ENCODE measurements at regions not wholly inside any gene's neighbourhood (a gene's known extent, or its start where the extent isn't known, plus 50 kb on each side); places are given as distances from the start of the nearest gene placed in this dataset.

DNA sequence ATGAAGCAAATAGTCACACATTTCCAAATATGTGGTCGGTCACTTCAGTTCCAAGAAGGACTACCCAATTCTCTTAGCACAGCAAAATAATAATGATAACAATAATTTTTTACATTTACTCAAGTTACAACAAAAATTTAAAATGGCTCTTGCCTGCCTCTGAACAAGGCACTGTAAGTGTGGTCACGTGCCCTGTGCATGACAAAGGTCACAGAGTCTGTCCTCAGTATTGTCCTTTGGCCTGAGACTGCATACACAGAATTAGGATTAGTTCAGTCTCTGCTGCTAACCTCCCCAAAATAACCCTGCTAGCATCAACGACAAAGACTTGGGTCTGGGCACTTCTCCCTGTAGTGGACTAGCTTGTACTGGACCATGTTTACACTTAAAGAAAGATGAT, 297.1 kb upstream of the DUSP10 start:
- TF ChIP-seq EZH2phosphoT487 (IDR thresholded peaks at IDR 0.05; ENCODE audit: borderline replicate concordance, low read length) (no peak), CTCF (IDR thresholded peaks at IDR 0.05; ENCODE audit: low read depth, low read length, poor library complexity, severe bottlenecking) (no peak)
- Histone ChIP-seq H3K27ac (ENCODE audit: low read depth, low read length) (no peak overlapping the region), H3K36me3 (ENCODE audit: control insufficient read depth, low read length) (no peaks in the 10 kb centered on the region), H3K27me3 (ENCODE audit: control insufficient read depth, low read length) (no peaks in the 10 kb centered on the region), H3K4me1 (ENCODE audit: control insufficient read depth, low read length) (no peaks in the 10 kb centered on the region), H3K79me2 (ENCODE audit: control insufficient read depth, low read length) (no peaks in the 10 kb centered on the region), H3K9me2 (replicated peaks; ENCODE audit: control insufficient read depth, low read length) (no peaks in the 10 kb centered on the region), H4K20me1 (ENCODE audit: control insufficient read depth, insufficient read depth, low read depth, low read length) (no peaks in the 10 kb centered on the region), H3K4me2 (ENCODE audit: low read length) (no peak overlapping the region), H3K4me3 (ENCODE audit: low read length) (no peak overlapping the region), H3K9me3 (ENCODE audit: control insufficient read depth, insufficient read depth, low read length) (no peaks in the 10 kb centered on the region), H3F3A (ENCODE audit: control insufficient read depth, insufficient read depth) (no peaks in the 10 kb centered on the region)

DNA sequence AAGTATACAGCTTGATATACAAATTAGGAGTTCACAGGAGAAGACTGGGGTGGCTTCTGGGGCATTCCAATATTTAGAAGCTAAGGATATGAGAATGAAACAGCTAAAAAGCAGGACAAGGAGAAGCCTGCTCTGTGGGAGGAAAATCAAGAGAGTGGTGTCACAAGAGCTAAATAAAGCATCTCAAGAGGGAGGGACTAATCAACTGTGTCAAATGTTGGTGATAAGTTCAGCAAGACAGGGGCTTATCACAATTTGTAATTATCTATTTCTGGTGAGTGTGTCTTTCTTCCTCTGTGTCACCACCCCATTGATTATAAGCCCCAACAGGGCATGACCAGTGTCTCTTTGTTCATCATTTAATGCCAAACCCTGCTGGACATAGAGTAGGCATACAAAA, 295.8 kb upstream of the DUSP10 start:
- no peak overlapping the region for H3K4me2 ChIP-seq (ENCODE audit: low read length)
- H3F3A ChIP-seq (ENCODE audit: control insufficient read depth, insufficient read depth) = no peaks in the 10 kb centered on the region
- H4K20me1 ChIP-seq (ENCODE audit: control insufficient read depth, insufficient read depth, low read depth, low read length) = no peaks in the 10 kb centered on the region
- H3K4me3 ChIP-seq (ENCODE audit: low read length) = no peak overlapping the region
- no peaks in the 10 kb centered on the region for H3K36me3 ChIP-seq (ENCODE audit: control insufficient read depth, low read length)
- H3K27me3 ChIP-seq (ENCODE audit: control insufficient read depth, low read length) = no peaks in the 10 kb centered on the region
- TF ChIP-seq EZH2phosphoT487 (IDR thresholded peaks at IDR 0.05; ENCODE audit: borderline replicate concordance, low read length) = no peak
- no peak for TF ChIP-seq CTCF (IDR thresholded peaks at IDR 0.05; ENCODE audit: low read depth, low read length, poor library complexity, severe bottlenecking)
- H3K4me1 ChIP-seq (ENCODE audit: control insufficient read depth, low read length) = no peaks in the 10 kb centered on the region
- no peaks in the 10 kb centered on the region for H3K9me3 ChIP-seq (ENCODE audit: control insufficient read depth, insufficient read depth, low read length)
- H3K27ac ChIP-seq (ENCODE audit: low read depth, low read length) = no peak overlapping the region
- no peaks in the 10 kb centered on the region for H3K9me2 ChIP-seq (replicated peaks; ENCODE audit: control insufficient read depth, low read length)
- H3K79me2 ChIP-seq (ENCODE audit: control insufficient read depth, low read length) = no peaks in the 10 kb centered on the region

DNA sequence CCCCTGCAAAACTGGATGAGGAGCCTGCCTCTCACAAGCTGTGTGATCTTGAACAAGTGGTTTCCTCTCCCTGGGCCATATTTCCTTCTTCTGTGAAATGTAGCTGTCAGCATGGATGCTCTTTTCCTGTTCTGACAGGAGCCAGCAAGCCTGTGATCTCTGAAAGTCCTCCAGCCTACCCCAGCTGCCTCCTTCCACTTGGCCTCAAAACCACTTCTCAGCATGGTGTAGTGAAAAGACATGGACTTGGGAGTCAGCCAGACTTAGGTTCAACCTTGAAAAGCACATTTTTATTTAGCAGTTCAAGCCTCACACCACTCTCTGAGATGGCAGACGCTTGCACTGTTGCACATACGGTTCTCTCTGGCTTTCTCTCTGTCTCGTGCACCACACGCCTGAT, 292.9 kb upstream of the DUSP10 start:
- no peaks in the 10 kb centered on the region for H3K9me3 ChIP-seq (ENCODE audit: control insufficient read depth, insufficient read depth, low read length)
- no peak overlapping the region for H3K4me2 ChIP-seq (ENCODE audit: low read length)
- H3K4me3 ChIP-seq (ENCODE audit: low read length) = no peak overlapping the region
- TF ChIP-seq CTCF (IDR thresholded peaks at IDR 0.05; ENCODE audit: low read depth, low read length, poor library complexity, severe bottlenecking) (no peak), EZH2phosphoT487 (IDR thresholded peaks at IDR 0.05; ENCODE audit: borderline replicate concordance, low read length) (no peak)
- H3K4me1 ChIP-seq (ENCODE audit: control insufficient read depth, low read length) = no peaks in the 10 kb centered on the region
- no peaks in the 10 kb centered on the region for H3K36me3 ChIP-seq (ENCODE audit: control insufficient read depth, low read length)
- no peaks in the 10 kb centered on the region for H3F3A ChIP-seq (ENCODE audit: control insufficient read depth, insufficient read depth)
- no peaks in the 10 kb centered on the region for H3K27me3 ChIP-seq (ENCODE audit: control insufficient read depth, low read length)
- H3K27ac ChIP-seq (ENCODE audit: low read depth, low read length) = no peak overlapping the region
- H3K9me2 ChIP-seq (replicated peaks; ENCODE audit: control insufficient read depth, low read length) = no peaks in the 10 kb centered on the region
- no peaks in the 10 kb centered on the region for H4K20me1 ChIP-seq (ENCODE audit: control insufficient read depth, insufficient read depth, low read depth, low read length)
- H3K79me2 ChIP-seq (ENCODE audit: control insufficient read depth, low read length) = no peaks in the 10 kb centered on the region

GRCh38 chr1:222033450-222033849, 291.6 kb upstream of the DUSP10 start:
- Histone ChIP-seq H3K4me3 (ENCODE audit: low read length) (no peak overlapping the region), H3K27me3 (ENCODE audit: control insufficient read depth, low read length) (no peaks in the 10 kb centered on the region), H3K9me2 (replicated peaks; ENCODE audit: control insufficient read depth, low read length) (no peaks in the 10 kb centered on the region), H3K36me3 (ENCODE audit: control insufficient read depth, low read length) (no peaks in the 10 kb centered on the region), H3F3A (ENCODE audit: control insufficient read depth, insufficient read depth) (no peaks in the 10 kb centered on the region), H3K9me3 (ENCODE audit: control insufficient read depth, insufficient read depth, low read length) (no peaks in the 10 kb centered on the region), H3K27ac (ENCODE audit: low read depth, low read length) (no peak overlapping the region), H3K4me2 (ENCODE audit: low read length) (no peak overlapping the region), H4K20me1 (ENCODE audit: control insufficient read depth, insufficient read depth, low read depth, low read length) (no peaks in the 10 kb centered on the region), H3K4me1 (ENCODE audit: control insufficient read depth, low read length) (no peaks in the 10 kb centered on the region), H3K79me2 (ENCODE audit: control insufficient read depth, low read length) (no peaks in the 10 kb centered on the region)
- TF ChIP-seq EZH2phosphoT487 (IDR thresholded peaks at IDR 0.05; ENCODE audit: borderline replicate concordance, low read length) = no peak
- TF ChIP-seq CTCF (IDR thresholded peaks at IDR 0.05; ENCODE audit: low read depth, low read length, poor library complexity, severe bottlenecking) = no peak
